ENCODE measurements at regions not wholly inside any gene's neighbourhood (a gene's known extent, or its start where the extent isn't known, plus 50 kb on each side); places are given as distances from the start of the nearest gene placed in this dataset.

DNA sequence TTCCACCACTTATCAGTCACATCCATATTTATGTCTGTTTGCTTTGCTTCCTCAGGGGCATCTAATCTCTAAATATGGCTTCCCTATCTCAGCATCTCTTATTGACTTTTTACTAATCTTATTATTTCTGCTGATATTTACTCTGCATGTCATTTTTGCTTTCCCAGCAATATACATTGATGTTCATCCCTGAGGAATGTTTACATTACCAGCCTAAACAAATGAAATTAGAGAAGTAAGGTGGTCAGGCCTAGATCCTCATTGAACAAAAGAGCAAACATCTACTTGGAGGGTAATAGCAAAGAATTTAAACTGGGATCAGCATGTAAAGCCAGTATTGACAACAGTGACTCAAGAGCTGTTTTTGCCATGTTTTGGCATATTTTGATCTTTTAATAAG is 546.4 kb downstream of the MMUT start:
- TF ChIP-seq CTCF (IDR thresholded peaks at IDR 0.05) (no peak), POLR2A (IDR thresholded peaks at IDR 0.05) (no peak)
